Inflammatory macrophage (primary cell): ENCODE measurements at regions not wholly inside any gene's neighbourhood (a gene's known extent, or its start where the extent isn't known, plus 50 kb on each side); places are given as distances from the start of the nearest gene placed in this dataset.

Experiments used
- DNase-seq, 2 donors: peaks; one replicate each; pipeline ENCODE4 v3.0.0-alpha.2; 2020 to 2022

- no peak for DNase-seq
These were observed 698.2 kb downstream of the REEP3 start for GRCh38 chr10:64219271-64220025.

GRCh38 chr10:64234489-64234888 is 713.3 kb downstream of the REEP3 start:
- no peak for DNase-seq

DNA sequence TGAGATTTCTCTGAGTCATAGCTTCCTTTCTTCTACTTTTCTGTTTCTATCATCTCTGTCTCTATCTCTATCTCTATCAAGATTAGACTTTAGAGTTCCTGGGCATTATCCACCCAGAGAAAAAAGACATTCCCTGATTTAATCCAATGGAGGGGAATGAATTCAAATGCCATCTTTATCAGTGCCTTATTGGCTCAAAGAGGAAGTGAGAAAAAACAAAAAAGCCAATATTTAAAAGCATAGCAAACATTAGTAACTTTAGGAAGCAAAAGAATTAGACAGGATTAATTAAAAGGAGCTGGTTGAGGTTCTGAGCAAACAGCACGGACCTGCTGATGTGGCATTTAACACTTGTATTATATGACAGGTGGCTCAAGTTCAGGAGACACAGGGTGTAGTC is 736.5 kb downstream of the REEP3 start:
- DNase-seq = no peak

GRCh38 chr10:64261092-64261491 is 739.9 kb downstream of the REEP3 start:
- DNase-seq = no peak

DNA sequence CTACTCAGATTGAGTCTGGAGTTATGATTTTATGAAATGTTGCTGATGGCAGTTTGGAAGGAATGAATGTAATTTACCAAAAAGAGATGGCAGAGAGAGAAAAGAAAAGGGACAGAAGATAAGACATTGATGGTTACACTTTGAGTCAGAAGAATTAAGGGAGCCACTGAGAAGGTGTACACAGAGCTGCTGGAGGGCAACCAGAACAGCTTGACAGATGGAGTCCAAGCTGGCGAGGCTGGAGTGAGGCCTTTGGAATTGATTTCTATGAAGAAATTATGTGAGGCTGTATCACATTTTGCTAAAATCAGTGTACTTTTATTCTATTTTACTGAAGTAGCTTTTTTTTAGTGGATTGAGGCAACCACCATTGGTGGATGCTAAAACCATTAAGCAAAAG is 740.5 kb downstream of the REEP3 start:
- DNase-seq = no peak

DNA sequence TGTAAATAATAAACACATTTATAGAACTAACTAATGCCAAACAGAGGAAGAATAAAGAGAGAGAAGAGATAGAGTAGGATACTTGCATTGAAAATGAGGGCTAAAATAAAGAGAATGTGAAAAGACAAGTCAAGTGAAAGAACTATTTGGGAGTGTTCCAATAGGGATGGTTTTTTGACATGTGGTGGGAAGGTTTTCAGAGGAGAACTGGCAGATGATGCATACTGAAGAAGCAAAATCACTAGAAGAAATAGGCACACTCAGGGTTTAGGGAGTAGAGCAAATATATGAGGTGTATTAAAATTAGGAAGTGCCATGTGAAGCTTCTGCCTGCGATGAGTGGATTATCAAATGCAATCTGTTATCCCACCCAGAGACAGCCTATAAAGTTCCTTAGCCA is 744.8 kb downstream of the REEP3 start:
- DNase-seq = no peak

- DNase-seq = no peak
These were observed 750.3 kb downstream of the REEP3 start for GRCh38 chr10:64271508-64271907.

- DNase-seq = no peak
These were observed 750.8 kb downstream of the REEP3 start for GRCh38 chr10:64271983-64272382.

- no peak for DNase-seq
These were observed 753.8 kb downstream of the REEP3 start for GRCh38 chr10:64275001-64275400.

GRCh38 chr10:64275774-64276173 is 754.6 kb downstream of the REEP3 start:
- no peak for DNase-seq

DNA sequence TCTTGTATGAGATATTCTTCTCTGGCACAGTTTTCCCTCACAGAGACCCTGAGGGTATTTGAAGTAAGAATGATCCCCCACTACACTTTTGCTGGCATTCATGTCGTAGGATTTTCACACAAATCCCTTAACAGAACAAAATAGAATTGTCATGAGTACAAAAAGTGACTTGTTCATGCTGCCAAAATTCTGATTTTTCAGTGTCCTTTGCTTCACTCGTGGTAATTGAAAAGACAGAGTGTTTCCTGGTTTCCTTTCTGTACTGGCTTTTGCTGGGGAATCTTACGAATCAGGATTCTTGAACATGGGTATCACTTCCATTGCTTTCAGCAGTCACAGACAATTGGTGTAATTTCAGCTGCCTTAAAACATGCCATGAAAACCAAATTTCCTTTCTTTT is 756.3 kb downstream of the REEP3 start:
- no peak for DNase-seq

- no peak for DNase-seq
These were observed 762.4 kb downstream of the REEP3 start for GRCh38 chr10:64283621-64284020.

DNA sequence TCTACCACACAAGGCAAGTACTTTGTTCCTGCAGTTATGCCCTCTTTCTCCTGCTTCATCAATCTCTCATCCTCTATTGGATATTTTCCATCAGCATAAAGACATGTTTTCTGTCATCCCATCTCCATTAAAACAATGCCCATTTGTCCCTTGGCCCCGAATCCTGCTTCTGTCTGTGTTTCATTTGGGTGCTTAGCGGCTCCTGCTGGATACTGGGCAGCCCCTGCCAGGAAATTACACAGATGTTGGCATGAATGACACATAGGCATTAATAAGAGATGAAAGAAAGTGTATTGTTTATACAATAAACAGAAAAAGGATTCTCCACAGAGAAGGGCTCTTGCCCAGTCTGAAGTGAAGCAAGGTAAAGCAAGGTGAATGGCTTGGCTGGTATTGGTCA is 765.3 kb downstream of the REEP3 start:
- DNase-seq = no peak

DNA sequence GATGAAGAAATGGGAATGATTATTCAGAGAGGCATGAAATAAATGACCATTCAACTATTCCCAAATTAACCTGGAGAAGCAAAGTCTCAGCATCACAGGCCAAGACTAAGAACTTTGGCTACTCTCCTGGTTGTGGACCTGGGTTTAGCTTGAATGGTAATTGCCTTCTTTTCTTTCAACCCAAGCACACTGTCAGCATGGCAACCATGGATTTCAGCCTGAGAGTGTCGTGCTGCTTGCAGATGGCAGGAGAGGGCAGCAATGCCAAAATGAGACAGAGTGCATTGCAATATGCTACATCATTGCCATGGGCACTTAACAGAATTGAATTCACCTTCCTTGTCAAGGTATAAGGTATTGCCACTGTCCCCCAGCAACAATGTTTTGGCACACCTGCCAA is 767.2 kb downstream of the REEP3 start:
- no peak for DNase-seq

- DNase-seq = no peak
These were observed 782.4 kb downstream of the REEP3 start for GRCh38 chr10:64303566-64303965.

GRCh38 chr10:64306729-64307327 is 785.6 kb downstream of the REEP3 start:
- no peak for DNase-seq

GRCh38 chr10:64312876-64313275 is 791.7 kb downstream of the REEP3 start:
- no peak for DNase-seq

GRCh38 chr10:64313967-64314366 is 792.8 kb downstream of the REEP3 start:
- DNase-seq = no peak

DNA sequence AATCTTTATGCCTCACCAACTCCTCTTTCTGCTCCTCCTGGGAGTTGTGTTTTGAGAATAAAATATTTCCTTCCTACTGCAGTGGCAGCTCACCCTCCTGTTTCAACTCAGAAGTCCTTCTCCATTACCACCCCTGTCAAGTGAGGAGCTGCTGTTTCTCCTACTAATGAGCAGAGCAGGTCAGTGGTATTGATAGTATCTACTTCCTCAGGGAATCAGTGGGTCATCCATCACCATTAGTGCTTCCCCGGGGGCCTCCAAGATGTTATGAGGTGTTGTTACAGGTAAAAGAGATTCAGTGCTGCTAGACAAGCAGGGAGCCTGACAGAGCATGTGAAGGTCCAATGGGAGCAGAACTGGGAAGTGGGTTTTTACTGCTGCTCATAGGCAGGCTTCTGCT is 795.2 kb downstream of the REEP3 start:
- no peak for DNase-seq

- DNase-seq = no peak
These were observed 795.6 kb downstream of the REEP3 start for GRCh38 chr10:64316833-64317232.

- no peak for DNase-seq
These were observed 799.2 kb downstream of the REEP3 start for GRCh38 chr10:64320448-64320847.

- no peak for DNase-seq
These were observed 808.3 kb downstream of the REEP3 start for GRCh38 chr10:64329510-64329909.

GRCh38 chr10:64332551-64332950 is 811.4 kb downstream of the REEP3 start:
- DNase-seq = no peak

DNA sequence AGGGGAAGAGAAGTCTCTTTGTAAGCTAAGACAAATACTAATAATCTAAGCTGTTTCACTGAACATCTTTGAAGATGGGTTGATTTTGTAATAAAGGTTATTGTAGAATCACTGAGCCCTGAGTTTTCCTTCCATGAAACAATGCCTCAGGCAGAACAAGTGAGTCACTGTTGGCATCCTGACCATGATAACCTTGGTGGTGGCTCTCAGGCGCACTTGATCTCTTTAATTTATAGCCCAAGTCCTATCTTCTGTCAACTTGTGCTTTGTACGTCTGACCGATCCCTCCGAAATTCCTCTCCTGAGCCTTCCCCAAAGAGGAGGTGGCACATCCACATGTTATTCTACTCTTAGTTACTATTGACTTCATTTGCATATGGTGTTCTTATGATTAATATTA is 812.9 kb downstream of the REEP3 start:
- DNase-seq = no peak

- DNase-seq = no peak
These were observed 823.0 kb downstream of the REEP3 start for GRCh38 chr10:64344211-64344610.
